HCT116 (cell line): ENCODE measurements at regions not wholly inside any gene's neighbourhood (a gene's known extent, or its start where the extent isn't known, plus 50 kb on each side); places are given as distances from the start of the nearest gene placed in this dataset.

Source experiments
- ATF3 ChIP-seq: IDR thresholded peaks from 2 replicates; pipeline ENCODE4 v1.6.1; 2012
- EZH2 ChIP-seq: fragments of 200-600 bp; sonication (generic); IDR thresholded peaks from 2 replicates; pipeline ENCODE4 v1.6.1; 2017; ENCODE audit warnings: antibody characterized with exemption, mixed run types
- POLR2A ChIP-seq: IDR thresholded peaks from 2 replicates; pipeline ENCODE4 v1.7.0; 2011; ENCODE audit warnings: borderline replicate concordance; ENCODE audit not compliant: insufficient read depth, insufficient read length; ENCODE audit errors: extremely low read depth
- POLR2AphosphoS5 ChIP-seq: IDR thresholded peaks from 2 replicates; pipeline ENCODE4 v1.6.1; 2011; ENCODE audit warnings: mild to moderate bottlenecking, low read depth, low read length, moderate library complexity
- YY1 ChIP-seq: IDR thresholded peaks from 2 replicates; pipeline ENCODE4 v1.6.1; 2011; ENCODE audit warnings: low read length, low read depth, moderate library complexity, mild to moderate bottlenecking; ENCODE audit not compliant: insufficient replicate concordance; ENCODE audit errors: extremely low read depth
- ZNF274 ChIP-seq: fragments of 200-500 bp; sonication (Bioruptor generic); IDR thresholded peaks from 2 replicates; pipeline ENCODE4 v1.6.1; 2014; ENCODE audit warnings: mild to moderate bottlenecking, low read depth, low read length, inconsistent platforms
- TF ChIP-seq, protein P1 (sequence below): IDR thresholded peaks from 2 replicates; pipeline ENCODE4 v1.6.1; 2011; ENCODE audit warnings: mild to moderate bottlenecking, low read length, moderate library complexity; ENCODE audit not compliant: insufficient replicate concordance; ENCODE audit errors: extremely low read depth
- TF ChIP-seq, protein P2 (sequence below), 3 experiments: fragments of 200-600 bp in 1 of 3; sonication (generic) in 1 of 3; IDR thresholded peaks in 2 of 3; conservative IDR thresholded peaks in 1 of 3; 2 replicates each; pipeline ENCODE4 v1.5.1; 2012 to 2017; ENCODE audit warnings: low read depth in 2 of 3, low read length in 2 of 3, antibody characterized with exemption in 1 of 3, borderline replicate concordance in 1 of 3, control low read depth in 1 of 3, mild to moderate bottlenecking in 1 of 3, mixed read lengths in 1 of 3, mixed run types in 1 of 3, moderate library complexity in 1 of 3; ENCODE audit not compliant: insufficient read depth in 1 of 3
- TF ChIP-seq, protein P3 (sequence below): IDR thresholded peaks from 2 replicates; pipeline ENCODE4 v1.6.1; 2012; ENCODE audit warnings: low read depth

DNA sequence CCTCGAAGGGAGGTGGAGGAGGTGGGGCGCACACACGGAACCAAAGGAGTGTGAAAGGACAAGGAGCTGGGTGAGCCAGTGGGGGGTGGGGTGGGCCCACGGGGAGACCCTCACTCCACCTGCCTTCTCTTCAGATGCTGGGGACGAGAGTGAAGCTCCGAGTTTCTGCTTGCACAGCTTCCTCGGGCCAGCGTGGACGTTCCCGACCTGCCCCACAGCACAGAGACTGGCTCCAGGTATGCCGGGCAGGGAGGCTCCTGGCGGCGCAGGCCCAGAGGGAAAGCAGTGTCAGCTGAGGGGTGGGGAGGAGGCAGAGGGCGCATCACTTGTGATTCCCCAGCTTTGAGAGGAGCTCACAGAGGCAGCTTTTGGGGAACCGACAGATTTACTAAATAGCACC is 98.5 kb upstream of the RPS6KA2 start:
- TF ChIP-seq, protein P1, sequence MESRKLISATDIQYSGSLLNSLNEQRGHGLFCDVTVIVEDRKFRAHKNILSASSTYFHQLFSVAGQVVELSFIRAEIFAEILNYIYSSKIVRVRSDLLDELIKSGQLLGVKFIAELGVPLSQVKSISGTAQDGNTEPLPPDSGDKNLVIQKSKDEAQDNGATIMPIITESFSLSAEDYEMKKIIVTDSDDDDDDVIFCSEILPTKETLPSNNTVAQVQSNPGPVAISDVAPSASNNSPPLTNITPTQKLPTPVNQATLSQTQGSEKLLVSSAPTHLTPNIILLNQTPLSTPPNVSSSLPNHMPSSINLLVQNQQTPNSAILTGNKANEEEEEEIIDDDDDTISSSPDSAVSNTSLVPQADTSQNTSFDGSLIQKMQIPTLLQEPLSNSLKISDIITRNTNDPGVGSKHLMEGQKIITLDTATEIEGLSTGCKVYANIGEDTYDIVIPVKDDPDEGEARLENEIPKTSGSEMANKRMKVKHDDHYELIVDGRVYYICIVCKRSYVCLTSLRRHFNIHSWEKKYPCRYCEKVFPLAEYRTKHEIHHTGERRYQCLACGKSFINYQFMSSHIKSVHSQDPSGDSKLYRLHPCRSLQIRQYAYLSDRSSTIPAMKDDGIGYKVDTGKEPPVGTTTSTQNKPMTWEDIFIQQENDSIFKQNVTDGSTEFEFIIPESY, result no peak
- TF ChIP-seq POLR2AphosphoS5 (no peak), POLR2A (no peak), ATF3 (no peak), EZH2 (no peak), ZNF274 (no peak), YY1 (no peak)
- TF ChIP-seq, protein P2, sequence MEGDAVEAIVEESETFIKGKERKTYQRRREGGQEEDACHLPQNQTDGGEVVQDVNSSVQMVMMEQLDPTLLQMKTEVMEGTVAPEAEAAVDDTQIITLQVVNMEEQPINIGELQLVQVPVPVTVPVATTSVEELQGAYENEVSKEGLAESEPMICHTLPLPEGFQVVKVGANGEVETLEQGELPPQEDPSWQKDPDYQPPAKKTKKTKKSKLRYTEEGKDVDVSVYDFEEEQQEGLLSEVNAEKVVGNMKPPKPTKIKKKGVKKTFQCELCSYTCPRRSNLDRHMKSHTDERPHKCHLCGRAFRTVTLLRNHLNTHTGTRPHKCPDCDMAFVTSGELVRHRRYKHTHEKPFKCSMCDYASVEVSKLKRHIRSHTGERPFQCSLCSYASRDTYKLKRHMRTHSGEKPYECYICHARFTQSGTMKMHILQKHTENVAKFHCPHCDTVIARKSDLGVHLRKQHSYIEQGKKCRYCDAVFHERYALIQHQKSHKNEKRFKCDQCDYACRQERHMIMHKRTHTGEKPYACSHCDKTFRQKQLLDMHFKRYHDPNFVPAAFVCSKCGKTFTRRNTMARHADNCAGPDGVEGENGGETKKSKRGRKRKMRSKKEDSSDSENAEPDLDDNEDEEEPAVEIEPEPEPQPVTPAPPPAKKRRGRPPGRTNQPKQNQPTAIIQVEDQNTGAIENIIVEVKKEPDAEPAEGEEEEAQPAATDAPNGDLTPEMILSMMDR (IDR thresholded peaks at IDR 0.05 in 2 of 3, conservative IDR thresholded peaks at IDR 0.05 in 1 of 3; ENCODE audit: borderline replicate concordance in 1 of 3, insufficient read depth in 1 of 3, low read depth in 2 of 3, low read length in 2 of 3), result no peak
- TF ChIP-seq, protein P3, sequence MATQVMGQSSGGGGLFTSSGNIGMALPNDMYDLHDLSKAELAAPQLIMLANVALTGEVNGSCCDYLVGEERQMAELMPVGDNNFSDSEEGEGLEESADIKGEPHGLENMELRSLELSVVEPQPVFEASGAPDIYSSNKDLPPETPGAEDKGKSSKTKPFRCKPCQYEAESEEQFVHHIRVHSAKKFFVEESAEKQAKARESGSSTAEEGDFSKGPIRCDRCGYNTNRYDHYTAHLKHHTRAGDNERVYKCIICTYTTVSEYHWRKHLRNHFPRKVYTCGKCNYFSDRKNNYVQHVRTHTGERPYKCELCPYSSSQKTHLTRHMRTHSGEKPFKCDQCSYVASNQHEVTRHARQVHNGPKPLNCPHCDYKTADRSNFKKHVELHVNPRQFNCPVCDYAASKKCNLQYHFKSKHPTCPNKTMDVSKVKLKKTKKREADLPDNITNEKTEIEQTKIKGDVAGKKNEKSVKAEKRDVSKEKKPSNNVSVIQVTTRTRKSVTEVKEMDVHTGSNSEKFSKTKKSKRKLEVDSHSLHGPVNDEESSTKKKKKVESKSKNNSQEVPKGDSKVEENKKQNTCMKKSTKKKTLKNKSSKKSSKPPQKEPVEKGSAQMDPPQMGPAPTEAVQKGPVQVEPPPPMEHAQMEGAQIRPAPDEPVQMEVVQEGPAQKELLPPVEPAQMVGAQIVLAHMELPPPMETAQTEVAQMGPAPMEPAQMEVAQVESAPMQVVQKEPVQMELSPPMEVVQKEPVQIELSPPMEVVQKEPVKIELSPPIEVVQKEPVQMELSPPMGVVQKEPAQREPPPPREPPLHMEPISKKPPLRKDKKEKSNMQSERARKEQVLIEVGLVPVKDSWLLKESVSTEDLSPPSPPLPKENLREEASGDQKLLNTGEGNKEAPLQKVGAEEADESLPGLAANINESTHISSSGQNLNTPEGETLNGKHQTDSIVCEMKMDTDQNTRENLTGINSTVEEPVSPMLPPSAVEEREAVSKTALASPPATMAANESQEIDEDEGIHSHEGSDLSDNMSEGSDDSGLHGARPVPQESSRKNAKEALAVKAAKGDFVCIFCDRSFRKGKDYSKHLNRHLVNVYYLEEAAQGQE, result no peak
